ENCODE measurements at regions not wholly inside any gene's neighbourhood (a gene's known extent, or its start where the extent isn't known, plus 50 kb on each side); places are given as distances from the start of the nearest gene placed in this dataset.

- H3K36me3 Mint-ChIP-seq (ENCODE audit: low read depth): no peaks in the 10 kb centered on the region
- no peaks in the 10 kb centered on the region for H3K27me3 Mint-ChIP-seq (ENCODE audit: insufficient read depth)
- no peak overlapping the region for H3K27ac Mint-ChIP-seq
- Histone ChIP-seq H3K9ac (ENCODE audit: extremely low read depth, low read length, poor library complexity, severe bottlenecking) (no peak overlapping the region), H3K27me3 (ENCODE audit: control insufficient read depth, insufficient read depth, low read length, poor library complexity, severe bottlenecking) (no peaks in the 10 kb centered on the region), H3K27ac (ENCODE audit: low read depth, low read length) (no peak overlapping the region), H3K4me1 (ENCODE audit: control insufficient read depth, insufficient read depth, low read length) (peaks cover 4% of the 10 kb centered on the region), H3K9me3 (ENCODE audit: control insufficient read depth, low read length) (no peaks in the 10 kb centered on the region), H3K4me3 (ENCODE audit: low read length) (no peak overlapping the region), H3K36me3 (ENCODE audit: control insufficient read depth, insufficient read depth, low read length) (no peaks in the 10 kb centered on the region)
- H3K9me3 Mint-ChIP-seq: no peaks in the 10 kb centered on the region
- H3K4me1 Mint-ChIP-seq: peaks cover 9% of the 10 kb centered on the region
- WGBS, 2 experiments (ENCODE audit: insufficient coverage in 1 of 2, insufficient read length in 1 of 2): 100% methylated on average over 1 of the region's 1 CpG; no CpG with 5 or more reads in 1 of the 2 experiments
- no peak overlapping the region for H3K4me3 Mint-ChIP-seq
- DNase-seq: no peak
- TF ChIP-seq, protein P1, sequence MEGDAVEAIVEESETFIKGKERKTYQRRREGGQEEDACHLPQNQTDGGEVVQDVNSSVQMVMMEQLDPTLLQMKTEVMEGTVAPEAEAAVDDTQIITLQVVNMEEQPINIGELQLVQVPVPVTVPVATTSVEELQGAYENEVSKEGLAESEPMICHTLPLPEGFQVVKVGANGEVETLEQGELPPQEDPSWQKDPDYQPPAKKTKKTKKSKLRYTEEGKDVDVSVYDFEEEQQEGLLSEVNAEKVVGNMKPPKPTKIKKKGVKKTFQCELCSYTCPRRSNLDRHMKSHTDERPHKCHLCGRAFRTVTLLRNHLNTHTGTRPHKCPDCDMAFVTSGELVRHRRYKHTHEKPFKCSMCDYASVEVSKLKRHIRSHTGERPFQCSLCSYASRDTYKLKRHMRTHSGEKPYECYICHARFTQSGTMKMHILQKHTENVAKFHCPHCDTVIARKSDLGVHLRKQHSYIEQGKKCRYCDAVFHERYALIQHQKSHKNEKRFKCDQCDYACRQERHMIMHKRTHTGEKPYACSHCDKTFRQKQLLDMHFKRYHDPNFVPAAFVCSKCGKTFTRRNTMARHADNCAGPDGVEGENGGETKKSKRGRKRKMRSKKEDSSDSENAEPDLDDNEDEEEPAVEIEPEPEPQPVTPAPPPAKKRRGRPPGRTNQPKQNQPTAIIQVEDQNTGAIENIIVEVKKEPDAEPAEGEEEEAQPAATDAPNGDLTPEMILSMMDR (conservative IDR thresholded peaks at IDR 0.05): no peak
These were observed 529.0 kb downstream of the ANKRD7 start for GRCh38 chr7:118753479-118753878.

DNA sequence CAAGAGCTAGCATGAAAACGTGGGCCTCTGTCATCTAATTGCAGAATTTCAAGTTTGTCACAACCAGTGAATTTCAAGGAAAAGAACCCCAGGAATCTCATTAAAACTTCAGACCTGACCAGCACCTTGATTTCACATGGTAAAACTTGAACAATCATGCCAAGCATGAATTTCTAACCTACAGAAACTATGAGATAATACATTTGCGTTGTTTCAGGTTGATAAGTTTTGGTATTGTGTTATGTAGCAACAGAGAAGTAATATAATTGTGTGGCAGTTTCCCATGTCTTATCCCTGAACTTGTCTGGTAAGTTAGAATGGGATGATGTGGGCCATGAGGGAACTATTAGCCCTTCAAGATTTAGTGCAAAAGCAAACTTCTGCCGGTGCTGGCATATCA lies 530.1 kb downstream of the ANKRD7 start:
- no peaks in the 10 kb centered on the region for H3K9me3 ChIP-seq (ENCODE audit: control insufficient read depth, low read length)
- no peaks in the 10 kb centered on the region for H3K36me3 ChIP-seq (ENCODE audit: control insufficient read depth, insufficient read depth, low read length)
- Mint-ChIP-seq H3K27me3 (ENCODE audit: insufficient read depth) (no peaks in the 10 kb centered on the region), H3K4me1 (peaks cover 9% of the 10 kb centered on the region), H3K4me3 (no peak overlapping the region), H3K27ac (no peak overlapping the region), H3K36me3 (ENCODE audit: low read depth) (no peaks in the 10 kb centered on the region), H3K9me3 (no peaks in the 10 kb centered on the region)
- no peak overlapping the region for H3K4me3 ChIP-seq (ENCODE audit: low read length)
- TF ChIP-seq, protein P1 (conservative IDR thresholded peaks at IDR 0.05): no peak
- WGBS, 2 experiments (ENCODE audit: insufficient coverage in 1 of 2, insufficient read length in 1 of 2): 95 to 100% methylated on average over 2 to 3 of the region's 3 CpGs
- no peak overlapping the region for H3K27ac ChIP-seq (ENCODE audit: low read depth, low read length)
- DNase-seq: no peak
- H3K9ac ChIP-seq (ENCODE audit: extremely low read depth, low read length, poor library complexity, severe bottlenecking): no peak overlapping the region
- H3K27me3 ChIP-seq (ENCODE audit: control insufficient read depth, insufficient read depth, low read length, poor library complexity, severe bottlenecking): no peaks in the 10 kb centered on the region
- peaks cover 4% of the 10 kb centered on the region for H3K4me1 ChIP-seq (ENCODE audit: control insufficient read depth, insufficient read depth, low read length)

DNA sequence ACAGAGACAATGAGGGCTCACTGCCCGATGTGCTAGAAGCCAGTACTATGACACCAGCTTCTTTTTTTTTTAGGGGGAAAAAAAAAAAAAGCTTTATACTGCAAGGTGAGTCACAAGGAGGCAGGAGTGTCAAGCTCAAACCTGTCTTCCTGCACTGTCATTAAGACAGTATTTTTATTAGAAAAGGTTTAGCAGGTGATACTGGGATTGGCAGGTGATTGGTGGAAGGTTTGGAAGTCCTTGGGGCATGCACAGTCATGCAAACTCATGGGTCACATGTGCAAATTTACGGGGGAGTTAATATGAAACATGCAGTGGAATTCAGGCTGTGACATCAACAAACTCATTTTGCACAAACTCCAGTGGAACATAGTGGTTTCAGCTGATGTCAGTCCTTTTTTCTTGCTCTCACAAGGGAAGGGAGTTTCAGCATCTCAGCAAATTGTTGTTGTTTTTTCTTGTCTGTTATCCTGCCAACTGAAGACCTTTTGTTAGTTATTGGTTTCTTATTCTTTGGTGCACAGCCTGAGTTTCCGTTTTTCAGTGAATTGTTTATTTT lies 530.6 kb downstream of the ANKRD7 start:
- TF ChIP-seq, protein P1 (conservative IDR thresholded peaks at IDR 0.05): no peak
- DNase-seq: no peak
- H3K4me3 Mint-ChIP-seq: no peak overlapping the region
- Histone ChIP-seq H3K27ac (ENCODE audit: low read depth, low read length) (no peak overlapping the region), H3K4me1 (ENCODE audit: control insufficient read depth, insufficient read depth, low read length) (peaks cover 4% of the 10 kb centered on the region), H3K9ac (ENCODE audit: extremely low read depth, low read length, poor library complexity, severe bottlenecking) (no peak overlapping the region), H3K27me3 (ENCODE audit: control insufficient read depth, insufficient read depth, low read length, poor library complexity, severe bottlenecking) (no peaks in the 10 kb centered on the region), H3K36me3 (ENCODE audit: control insufficient read depth, insufficient read depth, low read length) (no peaks in the 10 kb centered on the region), H3K4me3 (ENCODE audit: low read length) (no peak overlapping the region), H3K9me3 (ENCODE audit: control insufficient read depth, low read length) (peaks cover 4% of the 10 kb centered on the region)
- no peaks in the 10 kb centered on the region for H3K27me3 Mint-ChIP-seq (ENCODE audit: insufficient read depth)
- no peak overlapping the region for H3K27ac Mint-ChIP-seq
- 90 to 100% methylated on average over 2 to 3 of the region's 3 CpGs for WGBS, 2 experiments (ENCODE audit: insufficient coverage in 1 of 2, insufficient read length in 1 of 2)
- no peaks in the 10 kb centered on the region for H3K36me3 Mint-ChIP-seq (ENCODE audit: low read depth)
- peaks cover 9% of the 10 kb centered on the region for H3K4me1 Mint-ChIP-seq
- H3K9me3 Mint-ChIP-seq: no peaks in the 10 kb centered on the region

Data from endodermal cell (in vitro differentiated cells).